Uterus (tissue), 2 donors: ENCODE measurements at regions not wholly inside any gene's neighbourhood (a gene's known extent, or its start where the extent isn't known, plus 50 kb on each side); places are given as distances from the start of the nearest gene placed in this dataset.
"Not testable (repeated sequence)": the region's sequence is repeated elsewhere in the genome, so short reads cannot be mapped to it uniquely, and the experiment has no call there.

Experiments
- CTCF ChIP-seq, 4 experiments: fragments of 200-600 bp in 2 of 4; fragments of 450-650 bp in 2 of 4; sonication (generic) in 2 of 4; IDR thresholded peaks; one replicate each; pipeline ENCODE4 v1.5.1; 2016 to 2019; ENCODE audit warnings: antibody characterized with exemption in 4 of 4, mild to moderate bottlenecking in 2 of 4, moderate library complexity in 1 of 4
- POLR2A ChIP-seq, 2 donors: fragments of 450-650 bp; IDR thresholded peaks; one replicate each; pipeline ENCODE4 v1.6.1; 2016; ENCODE audit warnings: antibody characterized with exemption in 2 of 2, mild to moderate bottlenecking in 1 of 2, moderate library complexity in 1 of 2

DNA sequence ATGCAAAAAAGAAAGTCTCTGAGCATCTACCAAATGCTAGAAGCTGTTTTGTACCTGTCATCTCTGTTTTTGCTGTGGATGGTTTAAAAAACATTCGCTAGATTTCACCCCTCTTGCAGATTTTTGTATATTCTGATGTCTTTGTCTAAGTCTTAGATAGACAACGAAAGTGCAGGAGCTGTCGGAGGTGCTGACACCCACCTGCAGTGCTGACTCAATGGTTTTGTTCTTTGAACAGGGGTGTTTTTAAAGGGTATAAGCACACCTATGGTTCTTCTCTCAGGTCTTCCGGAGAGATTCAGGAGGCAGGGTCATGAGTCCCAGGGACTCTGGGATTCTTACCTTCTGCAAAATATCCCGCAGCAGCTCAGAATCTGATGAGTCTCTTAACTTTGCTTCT lies 231.7 kb upstream of the FRG2C start:
- not testable (repeated sequence) for TF ChIP-seq CTCF, POLR2A (IDR thresholded peaks at IDR 0.05)
